ENCODE measurements at regions not wholly inside any gene's neighbourhood (a gene's known extent, or its start where the extent isn't known, plus 50 kb on each side); places are given as distances from the start of the nearest gene placed in this dataset.

DNA sequence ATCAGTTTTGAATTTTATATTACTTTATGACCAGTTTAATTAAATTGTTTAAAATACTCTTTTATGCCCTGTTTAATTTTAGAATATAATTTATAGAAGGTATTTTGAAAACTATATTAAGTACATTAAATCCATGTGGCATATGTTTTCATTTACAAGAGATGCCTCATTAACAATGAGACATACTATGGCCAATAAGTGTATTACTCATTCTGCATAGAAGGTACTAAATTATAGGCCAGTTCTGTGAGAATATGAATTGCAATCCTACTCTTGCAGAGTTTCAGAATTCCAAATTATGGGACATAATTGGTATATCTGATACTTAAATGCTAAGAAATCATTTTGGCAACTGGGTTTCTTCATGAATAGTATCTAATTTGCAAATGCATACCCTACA is 951.1 kb downstream of the FAT4 start:
- no peak for TF ChIP-seq ZFX (IDR thresholded peaks at IDR 0.05; ENCODE audit: borderline replicate concordance)
- TF ChIP-seq, protein P1, sequence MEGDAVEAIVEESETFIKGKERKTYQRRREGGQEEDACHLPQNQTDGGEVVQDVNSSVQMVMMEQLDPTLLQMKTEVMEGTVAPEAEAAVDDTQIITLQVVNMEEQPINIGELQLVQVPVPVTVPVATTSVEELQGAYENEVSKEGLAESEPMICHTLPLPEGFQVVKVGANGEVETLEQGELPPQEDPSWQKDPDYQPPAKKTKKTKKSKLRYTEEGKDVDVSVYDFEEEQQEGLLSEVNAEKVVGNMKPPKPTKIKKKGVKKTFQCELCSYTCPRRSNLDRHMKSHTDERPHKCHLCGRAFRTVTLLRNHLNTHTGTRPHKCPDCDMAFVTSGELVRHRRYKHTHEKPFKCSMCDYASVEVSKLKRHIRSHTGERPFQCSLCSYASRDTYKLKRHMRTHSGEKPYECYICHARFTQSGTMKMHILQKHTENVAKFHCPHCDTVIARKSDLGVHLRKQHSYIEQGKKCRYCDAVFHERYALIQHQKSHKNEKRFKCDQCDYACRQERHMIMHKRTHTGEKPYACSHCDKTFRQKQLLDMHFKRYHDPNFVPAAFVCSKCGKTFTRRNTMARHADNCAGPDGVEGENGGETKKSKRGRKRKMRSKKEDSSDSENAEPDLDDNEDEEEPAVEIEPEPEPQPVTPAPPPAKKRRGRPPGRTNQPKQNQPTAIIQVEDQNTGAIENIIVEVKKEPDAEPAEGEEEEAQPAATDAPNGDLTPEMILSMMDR (IDR thresholded peaks at IDR 0.05) = no peak
- H3K27ac ChIP-seq = no peak overlapping the region

DNA sequence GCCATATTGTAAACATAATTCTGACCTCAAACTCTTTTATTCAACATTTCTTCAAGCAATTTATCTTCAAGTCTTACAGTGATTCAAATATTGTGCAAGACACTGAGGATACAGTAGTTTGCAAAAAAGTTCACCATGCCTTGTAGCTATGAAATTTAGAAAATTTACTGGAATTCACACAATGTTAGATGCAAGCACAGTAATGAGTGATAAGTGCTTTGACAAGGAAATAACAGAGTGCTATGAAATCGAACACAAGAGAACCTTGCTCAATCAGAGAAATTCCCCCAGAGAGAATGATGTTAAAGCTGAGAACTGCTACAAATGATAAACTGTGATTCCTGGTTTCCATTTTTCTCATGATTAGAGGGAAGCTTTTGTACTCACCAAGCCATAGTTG is 952.9 kb downstream of the FAT4 start:
- H3K27ac ChIP-seq = no peak overlapping the region
- TF ChIP-seq, protein P1 (IDR thresholded peaks at IDR 0.05) = no peak
- TF ChIP-seq ZFX (IDR thresholded peaks at IDR 0.05; ENCODE audit: borderline replicate concordance) = no peak

DNA sequence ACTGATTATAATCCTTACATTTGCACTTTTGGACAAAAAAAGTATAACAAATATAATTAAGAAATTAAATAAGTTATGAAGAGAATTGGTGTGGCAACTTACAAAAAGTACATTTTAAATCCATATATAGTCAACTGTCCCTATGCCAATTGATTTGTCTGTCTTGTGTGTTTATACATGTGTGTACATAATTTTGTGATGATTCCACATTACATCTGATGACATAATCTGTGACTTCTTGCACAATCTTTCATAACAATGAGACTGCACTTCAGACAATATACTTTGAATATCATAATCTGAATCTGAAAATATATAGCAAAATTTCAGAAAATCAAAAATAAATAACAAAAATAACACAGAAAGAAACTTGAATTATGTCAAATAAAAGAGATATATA is 953.4 kb downstream of the FAT4 start:
- TF ChIP-seq, protein P1 (IDR thresholded peaks at IDR 0.05) = no peak
- TF ChIP-seq ZFX (IDR thresholded peaks at IDR 0.05; ENCODE audit: borderline replicate concordance) = no peak

DNA sequence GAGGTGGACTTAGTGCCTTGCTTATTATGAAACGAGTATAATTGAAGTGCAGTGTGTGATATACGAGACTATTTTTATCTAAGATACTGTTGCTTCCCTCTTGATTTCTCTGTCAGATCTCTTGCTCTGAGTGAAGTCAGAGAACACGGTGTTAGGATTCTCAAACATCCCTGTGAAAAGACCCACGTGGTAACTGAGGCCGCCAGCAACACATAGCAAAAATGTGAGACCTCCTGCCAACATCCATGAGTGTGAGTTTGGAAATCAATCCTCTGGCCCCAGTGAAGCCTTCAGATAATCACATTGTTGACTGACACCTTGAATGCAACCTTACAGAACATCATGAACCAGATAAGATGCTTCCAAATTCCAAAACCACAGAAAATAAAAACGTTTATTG is 954.4 kb downstream of the FAT4 start:
- no peak overlapping the region for H3K27ac ChIP-seq
- no peak for TF ChIP-seq ZFX (IDR thresholded peaks at IDR 0.05; ENCODE audit: borderline replicate concordance)
- TF ChIP-seq, protein P1 (IDR thresholded peaks at IDR 0.05) = no peak

More for the DNA sequence above, 953.4 kb downstream of the FAT4 start:
- H3K27ac ChIP-seq = no peak overlapping the region

DNA sequence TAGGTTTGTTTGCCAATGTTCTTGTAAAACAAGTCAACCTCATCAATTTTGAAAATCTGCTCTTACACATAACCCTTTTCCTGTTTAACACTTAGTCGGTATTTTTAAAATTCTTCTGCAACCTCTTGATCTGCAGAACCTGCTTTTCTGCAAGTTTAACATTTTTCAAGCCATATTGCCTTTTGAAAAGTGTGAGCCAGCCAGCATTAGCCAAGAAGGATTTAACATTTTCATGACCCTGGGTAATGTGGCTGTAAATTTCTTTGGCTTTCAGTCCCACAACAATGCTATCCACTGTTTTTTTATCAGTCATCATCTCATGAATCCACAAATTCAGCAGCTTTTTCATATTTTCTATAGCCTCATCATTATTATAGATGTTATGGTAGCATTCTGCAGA is 956.5 kb downstream of the FAT4 start:
- TF ChIP-seq, protein P1 (IDR thresholded peaks at IDR 0.05) = no peak
- no peak overlapping the region for H3K27ac ChIP-seq

DNA sequence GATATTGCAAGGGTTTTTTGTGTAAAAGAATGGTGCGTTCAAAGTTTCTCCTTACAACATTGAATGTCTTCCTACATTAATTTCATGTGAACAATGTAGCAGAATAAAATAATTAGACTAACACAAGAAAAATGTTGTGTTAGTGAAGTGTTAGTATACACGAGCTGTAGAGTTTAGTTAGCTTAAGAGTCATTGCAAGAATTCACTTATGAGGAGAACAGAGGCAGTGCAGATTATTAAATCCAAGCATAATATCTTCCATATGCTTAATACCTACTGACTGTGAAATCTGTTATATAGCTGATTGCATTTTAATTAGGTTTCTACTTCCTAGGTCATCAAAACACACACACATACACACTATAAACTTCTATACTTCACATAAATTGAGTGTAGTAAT is 959.0 kb downstream of the FAT4 start:
- no peak overlapping the region for H3K27ac ChIP-seq
- TF ChIP-seq, protein P1 (IDR thresholded peaks at IDR 0.05) = no peak
- no peak for TF ChIP-seq ZFX (IDR thresholded peaks at IDR 0.05; ENCODE audit: borderline replicate concordance)

DNA sequence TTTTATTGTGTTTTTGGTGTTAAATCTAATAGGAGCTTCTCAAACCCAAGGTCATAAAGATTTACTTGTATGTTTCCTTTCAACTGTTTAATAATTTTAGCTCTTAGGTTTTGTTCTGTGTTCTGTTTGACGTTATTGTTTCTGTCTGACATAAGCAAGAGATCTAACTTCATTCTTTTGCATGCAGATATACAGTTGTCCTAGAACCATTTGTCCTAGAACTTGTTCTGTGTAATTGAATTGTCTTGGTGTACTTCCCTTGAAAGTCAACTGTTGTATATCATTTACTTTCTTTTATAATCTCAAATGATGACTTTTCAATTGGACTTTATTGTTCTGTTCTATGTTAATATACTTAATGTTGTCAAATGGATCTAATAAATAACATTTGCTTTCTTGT is 977.1 kb downstream of the FAT4 start:
- no peak overlapping the region for H3K27ac ChIP-seq
- TF ChIP-seq, protein P1 (IDR thresholded peaks at IDR 0.05) = no peak
- TF ChIP-seq ZFX (IDR thresholded peaks at IDR 0.05; ENCODE audit: borderline replicate concordance) = no peak

All from 22Rv1 (cell line).